ENCODE measurements at regions not wholly inside any gene's neighbourhood (a gene's known extent, or its start where the extent isn't known, plus 50 kb on each side); places are given as distances from the start of the nearest gene placed in this dataset.

DNA sequence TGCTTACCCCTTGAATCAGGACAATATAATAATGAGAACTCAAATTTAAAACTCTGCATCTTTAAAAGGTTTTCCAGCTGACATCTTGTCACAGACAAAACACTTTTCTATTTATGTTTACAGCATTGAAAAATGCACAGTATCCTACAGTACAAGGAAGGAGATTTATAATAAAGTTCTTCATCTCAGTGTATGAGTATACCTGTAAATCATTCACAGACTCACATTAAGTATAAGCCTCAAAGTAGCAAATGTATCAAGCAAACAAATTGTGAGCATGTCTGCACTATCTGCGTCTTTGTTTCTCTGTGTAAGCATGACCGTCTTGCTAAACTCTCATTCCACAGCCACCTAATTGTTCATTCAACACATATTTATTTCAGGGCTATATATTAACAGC is 52.8 kb downstream of the PPP1R2C start:
- Histone ChIP-seq H3K4me2 (ENCODE audit: low read length) (no peak overlapping the region), H3K9ac (ENCODE audit: low read depth, low read length) (no peak overlapping the region), H3K4me3 (ENCODE audit: low read length) (no peak overlapping the region), H3K4me1 (ENCODE audit: control insufficient read depth, insufficient read depth, low read length) (no peaks in the 10 kb centered on the region), H3K9me3 (replicated peaks; ENCODE audit: low read length) (no peaks in the 10 kb centered on the region), H3K36me3 (ENCODE audit: insufficient read depth, low read length) (no peaks in the 10 kb centered on the region), H3K27me3 (ENCODE audit: control insufficient read depth, insufficient read depth, low read length) (no peaks in the 10 kb centered on the region)

DNA sequence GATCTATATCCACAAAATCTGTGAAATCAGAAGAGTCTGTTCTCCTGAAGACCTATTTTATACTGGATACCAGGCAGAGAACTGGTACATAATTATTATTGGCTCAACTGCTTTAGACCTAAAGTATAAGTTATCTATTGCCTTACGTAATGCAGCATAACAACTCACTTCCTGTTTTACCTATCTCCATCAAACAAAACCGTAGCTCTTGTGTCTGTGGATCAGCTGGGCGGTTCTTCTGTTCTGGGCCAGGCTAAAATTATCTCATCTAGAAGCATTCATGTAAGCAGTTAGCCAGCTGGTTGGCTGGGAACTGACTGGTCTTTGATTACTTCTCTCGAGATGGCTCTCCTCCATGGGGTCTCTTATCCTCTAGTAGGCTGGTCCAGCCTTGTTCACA is 57.8 kb downstream of the PPP1R2C start:
- no peak overlapping the region for H3K9ac ChIP-seq (ENCODE audit: low read depth, low read length)
- no peaks in the 10 kb centered on the region for H3K9me3 ChIP-seq (replicated peaks; ENCODE audit: low read length)
- H3K4me2 ChIP-seq (ENCODE audit: low read length): no peak overlapping the region
- no peaks in the 10 kb centered on the region for H3K36me3 ChIP-seq (ENCODE audit: insufficient read depth, low read length)
- no peak overlapping the region for H3K4me3 ChIP-seq (ENCODE audit: low read length)
- H3K27me3 ChIP-seq (ENCODE audit: control insufficient read depth, insufficient read depth, low read length): no peaks in the 10 kb centered on the region
- no peaks in the 10 kb centered on the region for H3K4me1 ChIP-seq (ENCODE audit: control insufficient read depth, insufficient read depth, low read length)

DNA sequence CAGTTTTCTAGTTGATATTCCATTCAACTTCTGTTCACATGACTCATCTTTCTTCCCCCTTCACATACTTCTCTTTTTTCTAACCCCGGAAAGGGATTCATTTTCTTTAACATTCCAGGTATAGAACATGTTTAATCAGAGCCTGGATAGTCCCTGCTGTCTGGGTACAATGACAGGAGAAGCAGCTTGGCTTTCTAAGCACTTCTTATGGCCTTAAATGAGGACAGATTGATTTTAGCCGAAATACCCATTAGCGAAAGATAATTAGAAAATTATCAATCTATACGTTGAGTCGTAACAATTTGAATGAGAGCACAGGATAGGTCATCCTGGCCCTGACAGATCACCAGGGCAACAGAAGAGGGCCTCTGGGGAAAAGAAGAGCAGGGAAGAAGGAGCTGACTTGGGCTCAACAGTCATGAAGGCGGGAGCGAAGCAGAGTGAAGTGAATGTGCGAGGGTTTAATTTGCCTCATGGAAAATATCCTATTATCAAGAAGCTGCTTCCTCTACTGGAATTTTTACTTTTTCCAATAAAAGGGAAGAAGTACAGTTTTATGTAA is 62.2 kb downstream of the PPP1R2C start:
- H3K9ac ChIP-seq (ENCODE audit: low read depth, low read length): no peak overlapping the region
- H3K4me1 ChIP-seq (ENCODE audit: control insufficient read depth, insufficient read depth, low read length): no peaks in the 10 kb centered on the region
- H3K4me2 ChIP-seq (ENCODE audit: low read length): no peak overlapping the region
- H3K27me3 ChIP-seq (ENCODE audit: control insufficient read depth, insufficient read depth, low read length): peaks cover 3% of the 10 kb centered on the region
- no peaks in the 10 kb centered on the region for H3K36me3 ChIP-seq (ENCODE audit: insufficient read depth, low read length)
- no peaks in the 10 kb centered on the region for H3K9me3 ChIP-seq (replicated peaks; ENCODE audit: low read length)
- H3K4me3 ChIP-seq (ENCODE audit: low read length): no peak overlapping the region

DNA sequence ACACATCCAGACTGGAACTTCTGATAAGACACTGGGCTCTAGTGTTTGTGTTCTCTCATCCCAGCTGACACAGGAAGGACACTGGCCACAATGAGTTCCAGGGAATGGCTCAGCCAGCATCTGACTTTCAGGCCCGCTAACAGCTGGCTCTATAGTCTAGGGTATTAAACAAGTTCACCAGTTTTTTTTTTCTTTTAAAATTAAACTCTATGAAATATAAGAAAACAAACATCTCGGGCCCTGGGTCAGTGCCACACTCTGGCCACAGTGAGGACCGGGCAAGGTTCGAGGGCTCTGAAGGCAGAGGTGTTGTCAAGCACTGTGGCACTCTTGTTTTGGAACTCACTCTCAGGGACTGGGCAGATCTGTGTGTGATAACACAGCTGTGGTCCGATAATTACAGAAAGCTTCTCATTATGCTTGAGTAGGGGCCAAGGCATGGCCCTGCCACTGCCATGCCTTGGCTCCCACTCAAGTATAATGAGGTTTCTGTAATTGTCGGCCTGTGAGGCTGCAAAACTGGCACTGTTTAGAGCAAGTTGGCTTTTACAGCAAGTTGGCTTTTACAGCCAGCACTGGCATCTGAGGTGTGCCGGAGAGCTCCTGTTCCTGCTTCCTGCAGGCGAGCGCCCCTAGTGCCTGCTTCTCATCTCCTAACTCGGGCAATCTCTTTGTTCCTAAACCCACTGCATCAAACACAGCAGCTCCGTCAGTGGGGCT is 62.8 kb downstream of the PPP1R2C start:
- Histone ChIP-seq H3K27me3 (ENCODE audit: control insufficient read depth, insufficient read depth, low read length) (peaks cover 3% of the 10 kb centered on the region), H3K4me2 (ENCODE audit: low read length) (peak overlapping the region; percentile 56), H3K9me3 (replicated peaks; ENCODE audit: low read length) (no peaks in the 10 kb centered on the region), H3K36me3 (ENCODE audit: insufficient read depth, low read length) (no peaks in the 10 kb centered on the region), H3K9ac (ENCODE audit: low read depth, low read length) (no peak overlapping the region), H3K4me3 (ENCODE audit: low read length) (no peak overlapping the region), H3K4me1 (ENCODE audit: control insufficient read depth, insufficient read depth, low read length) (no peaks in the 10 kb centered on the region)

DNA sequence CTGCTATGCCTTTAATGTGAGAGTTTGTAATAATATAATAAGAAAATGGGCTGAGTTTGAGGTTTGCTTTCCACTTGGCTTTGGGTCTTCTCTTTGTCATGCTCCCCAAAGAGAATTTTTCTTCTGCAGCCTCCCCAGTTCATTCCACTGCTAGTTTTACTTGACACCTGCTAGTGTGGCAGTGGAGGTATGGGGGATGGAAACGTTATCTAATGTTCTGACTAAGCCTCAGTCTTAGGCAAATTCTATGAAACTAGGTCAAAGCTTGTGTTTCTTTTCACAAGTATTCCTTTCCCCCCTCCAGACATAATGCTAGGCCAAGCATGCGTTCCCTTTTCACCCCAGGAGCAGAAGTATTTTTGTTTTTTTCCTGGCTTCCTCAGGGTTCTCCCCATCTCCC is 67.5 kb downstream of the PPP1R2C start:
- no peaks in the 10 kb centered on the region for H3K4me1 ChIP-seq (ENCODE audit: control insufficient read depth, insufficient read depth, low read length)
- no peak overlapping the region for H3K4me3 ChIP-seq (ENCODE audit: low read length)
- H3K4me2 ChIP-seq (ENCODE audit: low read length): no peak overlapping the region
- no peaks in the 10 kb centered on the region for H3K36me3 ChIP-seq (ENCODE audit: insufficient read depth, low read length)
- no peak overlapping the region for H3K9ac ChIP-seq (ENCODE audit: low read depth, low read length)
- H3K9me3 ChIP-seq (replicated peaks; ENCODE audit: low read length): no peaks in the 10 kb centered on the region
- peaks cover 3% of the 10 kb centered on the region for H3K27me3 ChIP-seq (ENCODE audit: control insufficient read depth, insufficient read depth, low read length)

DNA sequence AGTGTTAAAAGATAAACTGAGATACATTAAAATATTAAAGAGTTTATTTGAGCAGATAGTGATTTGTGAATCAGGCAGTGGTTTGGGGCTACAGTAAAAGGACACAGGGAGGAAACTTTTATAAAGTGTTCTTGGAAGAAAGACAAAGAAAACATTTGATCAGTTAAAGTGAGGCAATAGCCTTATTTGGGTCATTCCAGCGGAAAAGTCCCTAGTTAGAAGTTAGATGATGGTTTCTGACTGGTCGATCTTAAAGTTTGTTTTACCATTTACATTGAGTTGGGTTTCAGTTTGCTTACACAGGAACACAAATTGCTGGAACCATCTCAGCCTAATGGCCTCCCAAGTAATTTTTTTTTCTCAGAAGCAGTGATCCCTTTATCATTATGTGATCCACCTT is 69.7 kb downstream of the PPP1R2C start:
- Histone ChIP-seq H3K4me2 (ENCODE audit: low read length) (no peak overlapping the region), H3K9me3 (replicated peaks; ENCODE audit: low read length) (no peaks in the 10 kb centered on the region), H3K27me3 (ENCODE audit: control insufficient read depth, insufficient read depth, low read length) (peaks cover 3% of the 10 kb centered on the region), H3K36me3 (ENCODE audit: insufficient read depth, low read length) (no peaks in the 10 kb centered on the region), H3K9ac (ENCODE audit: low read depth, low read length) (no peak overlapping the region), H3K4me1 (ENCODE audit: control insufficient read depth, insufficient read depth, low read length) (no peaks in the 10 kb centered on the region), H3K4me3 (ENCODE audit: low read length) (no peak overlapping the region)

DNA sequence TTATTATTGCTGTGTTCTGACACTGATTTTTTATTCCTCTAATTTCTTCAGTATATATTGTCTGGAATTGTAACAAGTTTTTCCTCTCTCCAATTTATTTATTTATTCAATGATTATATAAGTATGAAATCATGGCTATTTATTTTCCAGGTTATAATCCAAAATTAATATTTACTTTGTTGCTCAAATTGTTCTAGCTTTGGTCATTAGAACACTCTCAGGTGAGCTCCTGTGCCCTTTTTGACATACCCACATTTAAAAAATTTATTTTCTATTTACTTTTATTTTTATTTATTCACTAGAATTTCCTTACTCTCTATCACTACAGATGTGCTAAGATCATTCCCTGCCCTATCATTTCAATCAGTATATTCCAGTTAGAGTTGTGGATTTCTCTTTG is 70.2 kb downstream of the PPP1R2C start:
- peaks cover 3% of the 10 kb centered on the region for H3K27me3 ChIP-seq (ENCODE audit: control insufficient read depth, insufficient read depth, low read length)
- H3K9me3 ChIP-seq (replicated peaks; ENCODE audit: low read length): no peaks in the 10 kb centered on the region
- H3K4me2 ChIP-seq (ENCODE audit: low read length): no peak overlapping the region
- no peak overlapping the region for H3K9ac ChIP-seq (ENCODE audit: low read depth, low read length)
- H3K4me3 ChIP-seq (ENCODE audit: low read length): no peak overlapping the region
- H3K4me1 ChIP-seq (ENCODE audit: control insufficient read depth, insufficient read depth, low read length): no peaks in the 10 kb centered on the region
- no peaks in the 10 kb centered on the region for H3K36me3 ChIP-seq (ENCODE audit: insufficient read depth, low read length)

DNA sequence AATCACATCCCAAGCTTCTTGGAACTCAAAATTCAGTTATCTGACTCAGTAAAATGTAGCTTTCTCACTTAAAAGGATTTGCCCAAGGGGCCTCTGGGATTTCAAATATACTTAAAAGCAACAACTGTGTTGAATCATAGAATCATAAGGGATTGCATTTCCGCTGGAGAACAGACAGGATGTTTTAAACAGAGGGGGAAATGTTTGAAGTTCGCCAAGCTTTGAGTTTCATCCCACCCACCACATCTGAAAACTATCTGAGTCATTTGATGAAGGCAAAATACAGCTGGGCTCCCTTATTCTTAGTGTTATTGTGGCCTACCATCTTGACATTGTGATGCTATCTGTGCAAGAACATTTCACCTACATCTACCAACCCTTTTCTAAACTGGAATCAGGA is 73.5 kb downstream of the PPP1R2C start:
- H3K9me3 ChIP-seq (replicated peaks; ENCODE audit: low read length): no peaks in the 10 kb centered on the region
- no peak overlapping the region for H3K9ac ChIP-seq (ENCODE audit: low read depth, low read length)
- no peaks in the 10 kb centered on the region for H3K36me3 ChIP-seq (ENCODE audit: insufficient read depth, low read length)
- H3K27me3 ChIP-seq (ENCODE audit: control insufficient read depth, insufficient read depth, low read length): no peaks in the 10 kb centered on the region
- no peak overlapping the region for H3K4me3 ChIP-seq (ENCODE audit: low read length)
- H3K4me2 ChIP-seq (ENCODE audit: low read length): no peak overlapping the region
- no peaks in the 10 kb centered on the region for H3K4me1 ChIP-seq (ENCODE audit: control insufficient read depth, insufficient read depth, low read length)

DNA sequence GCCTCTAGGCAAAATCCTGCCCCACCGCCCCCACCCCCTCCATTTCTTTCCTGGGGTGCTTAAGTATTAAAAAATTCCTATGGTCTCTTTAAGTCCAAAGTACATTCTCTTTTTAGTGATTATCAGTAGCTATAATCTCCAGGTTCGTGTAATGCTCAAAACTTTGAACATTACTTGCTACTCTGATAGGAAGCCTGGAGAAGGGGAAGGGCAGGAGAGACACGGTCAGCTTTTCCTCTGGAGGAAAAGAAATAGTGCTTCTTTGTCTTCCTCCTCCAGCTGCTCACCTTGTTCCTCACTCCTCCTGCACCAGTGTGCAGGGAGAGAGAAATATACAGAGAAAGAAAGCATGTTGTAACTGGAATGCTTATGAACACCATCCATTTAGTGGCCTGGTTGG is 80.4 kb downstream of the PPP1R2C start:
- Histone ChIP-seq H3K9ac (ENCODE audit: low read depth, low read length) (no peak overlapping the region), H3K27me3 (ENCODE audit: control insufficient read depth, insufficient read depth, low read length) (peaks cover 5% of the 10 kb centered on the region), H3K36me3 (ENCODE audit: insufficient read depth, low read length) (no peaks in the 10 kb centered on the region), H3K4me1 (ENCODE audit: control insufficient read depth, insufficient read depth, low read length) (no peaks in the 10 kb centered on the region), H3K4me2 (ENCODE audit: low read length) (no peak overlapping the region), H3K4me3 (ENCODE audit: low read length) (no peak overlapping the region), H3K9me3 (replicated peaks; ENCODE audit: low read length) (no peaks in the 10 kb centered on the region)

DNA sequence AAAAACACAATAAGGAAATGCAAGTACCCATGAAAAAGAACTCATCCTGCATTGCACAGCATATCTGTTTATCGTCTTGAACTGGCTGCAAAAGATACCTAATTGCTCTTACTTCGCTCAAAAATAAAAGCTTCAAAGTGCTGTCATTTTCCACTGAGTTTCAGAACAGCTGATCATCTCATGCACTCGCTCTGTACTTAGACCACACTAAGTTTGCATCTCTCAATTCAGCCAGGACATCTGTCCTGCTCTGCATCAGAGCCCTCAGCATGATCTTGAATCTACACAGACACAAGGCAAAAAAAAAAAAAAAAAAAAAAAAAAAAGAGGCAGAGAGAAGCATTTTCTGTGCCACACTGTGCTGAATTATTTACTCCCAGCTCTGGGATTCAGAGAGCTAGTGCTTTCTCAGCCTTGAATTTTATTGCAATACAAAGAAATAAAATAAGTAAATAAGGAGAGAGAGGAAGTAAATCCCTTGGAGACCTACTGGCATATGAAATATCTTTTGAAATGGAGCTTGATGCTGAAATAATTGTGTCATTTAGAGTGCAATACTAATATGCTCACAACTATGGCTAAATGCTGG is 81.3 kb downstream of the PPP1R2C start:
- H3K4me1 ChIP-seq (ENCODE audit: control insufficient read depth, insufficient read depth, low read length): no peaks in the 10 kb centered on the region
- H3K4me3 ChIP-seq (ENCODE audit: low read length): no peak overlapping the region
- H3K9ac ChIP-seq (ENCODE audit: low read depth, low read length): no peak overlapping the region
- peaks cover 5% of the 10 kb centered on the region for H3K27me3 ChIP-seq (ENCODE audit: control insufficient read depth, insufficient read depth, low read length)
- no peak overlapping the region for H3K4me2 ChIP-seq (ENCODE audit: low read length)
- no peaks in the 10 kb centered on the region for H3K36me3 ChIP-seq (ENCODE audit: insufficient read depth, low read length)
- H3K9me3 ChIP-seq (replicated peaks; ENCODE audit: low read length): no peaks in the 10 kb centered on the region

DNA sequence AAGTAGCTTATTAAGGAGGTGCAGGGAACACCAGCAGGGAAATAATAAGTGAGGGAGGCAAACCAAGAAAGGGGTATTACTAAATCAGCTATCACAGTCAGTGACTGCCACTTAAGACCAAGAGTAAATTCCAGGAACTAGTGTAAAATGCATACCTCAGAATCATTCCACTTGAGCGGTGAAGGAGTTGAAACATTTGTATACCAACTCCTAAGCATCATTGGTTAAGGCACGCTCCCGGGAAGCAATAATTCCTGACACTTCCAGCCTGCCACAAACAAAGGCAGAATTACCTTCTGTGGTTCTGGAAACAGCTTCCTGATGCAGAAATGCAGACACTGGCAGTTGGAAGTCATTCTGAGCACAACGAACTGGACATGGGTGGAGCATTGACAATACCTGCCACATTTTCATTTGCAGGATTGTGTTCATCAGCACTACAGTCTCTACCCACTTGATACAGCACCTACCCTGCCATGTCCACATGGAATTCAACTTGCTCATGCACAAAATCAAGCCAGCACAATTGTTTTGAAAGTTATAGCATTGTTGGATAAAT is 82.1 kb downstream of the PPP1R2C start:
- Histone ChIP-seq H3K9ac (ENCODE audit: low read depth, low read length) (no peak overlapping the region), H3K4me1 (ENCODE audit: control insufficient read depth, insufficient read depth, low read length) (no peaks in the 10 kb centered on the region), H3K27me3 (ENCODE audit: control insufficient read depth, insufficient read depth, low read length) (peaks cover 5% of the 10 kb centered on the region), H3K4me2 (ENCODE audit: low read length) (no peak overlapping the region), H3K36me3 (ENCODE audit: insufficient read depth, low read length) (no peaks in the 10 kb centered on the region), H3K4me3 (ENCODE audit: low read length) (no peak overlapping the region), H3K9me3 (replicated peaks; ENCODE audit: low read length) (no peaks in the 10 kb centered on the region)
